Memory B cell (primary cell): ENCODE measurements at regions not wholly inside any gene's neighbourhood (a gene's known extent, or its start where the extent isn't known, plus 50 kb on each side); places are given as distances from the start of the nearest gene placed in this dataset.

Experiments
- ATAC-seq: fragments of 150-1000 bp; cut with Tn5 transposase; 2 replicates; pipeline ENCODE4 v1.10.0; 2021; ENCODE audit warnings: low read depth, mild to moderate bottlenecking, moderate library complexity
- DNase-seq, 2 donors: peaks; one replicate each; pipeline ENCODE4 v3.0.0; 2022; ENCODE audit warnings: low spot score in 2 of 2
- H3K27ac Mint-ChIP-seq: one replicate; pipeline ENCODE4 v1.8.0; 2022; ENCODE audit warnings: mild to moderate bottlenecking, moderate library complexity, mixed read lengths
- H3K27me3 Mint-ChIP-seq: one replicate; pipeline ENCODE4 v1.8.0; 2022; ENCODE audit warnings: mixed read lengths
- H3K36me3 Mint-ChIP-seq: one replicate; pipeline ENCODE4 v1.8.0; 2022; ENCODE audit warnings: mild to moderate bottlenecking, mixed read lengths
- H3K4me1 Mint-ChIP-seq: one replicate; pipeline ENCODE4 v1.8.0; 2022; ENCODE audit warnings: mixed read lengths
- H3K4me3 Mint-ChIP-seq: one replicate; pipeline ENCODE4 v1.8.0; 2022; ENCODE audit warnings: mild to moderate bottlenecking, moderate library complexity, mixed read lengths
- H3K9me3 Mint-ChIP-seq: one replicate; pipeline ENCODE4 v1.8.0; 2022; ENCODE audit warnings: mixed read lengths

DNA sequence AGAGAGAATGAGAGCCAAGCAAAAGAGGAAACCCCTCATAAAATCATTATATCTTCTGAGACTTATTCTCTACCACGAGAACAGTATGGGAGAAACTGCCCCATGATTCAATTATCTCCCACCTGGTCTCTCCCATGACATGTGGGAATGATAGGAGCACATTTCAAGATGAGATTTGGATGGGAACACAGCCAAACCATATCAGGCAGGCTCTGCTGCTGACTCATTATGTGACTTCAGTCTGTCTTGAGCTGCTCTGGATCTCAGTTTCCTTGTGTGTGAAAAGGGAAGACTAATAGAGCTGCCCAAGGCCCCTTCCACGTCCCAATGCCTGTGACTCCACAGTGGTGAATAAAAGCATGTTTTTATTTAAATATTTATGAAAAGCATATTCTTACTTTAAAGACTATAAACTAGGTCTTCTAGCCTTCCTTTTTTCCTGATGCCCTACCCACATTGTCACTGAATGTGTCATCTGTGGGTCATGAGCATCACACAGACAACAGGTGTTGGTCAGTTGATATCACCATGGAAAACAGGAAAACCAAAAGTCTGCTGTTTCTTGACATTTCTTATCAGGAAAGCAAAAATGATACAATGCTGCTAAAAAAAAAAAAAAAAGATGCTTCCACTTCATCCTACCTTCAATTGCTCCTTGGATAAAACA, 96.0 kb upstream of the PPP2R3A start:
- Mint-ChIP-seq H3K4me3 (no peak overlapping the region), H3K27ac (no peak overlapping the region), H3K4me1 (no peaks in the 10 kb centered on the region), H3K9me3 (peaks cover 14% of the 10 kb centered on the region), H3K27me3 (no peaks in the 10 kb centered on the region), H3K36me3 (no peaks in the 10 kb centered on the region)
- ATAC-seq, result no peak
- no peak for DNase-seq

DNA sequence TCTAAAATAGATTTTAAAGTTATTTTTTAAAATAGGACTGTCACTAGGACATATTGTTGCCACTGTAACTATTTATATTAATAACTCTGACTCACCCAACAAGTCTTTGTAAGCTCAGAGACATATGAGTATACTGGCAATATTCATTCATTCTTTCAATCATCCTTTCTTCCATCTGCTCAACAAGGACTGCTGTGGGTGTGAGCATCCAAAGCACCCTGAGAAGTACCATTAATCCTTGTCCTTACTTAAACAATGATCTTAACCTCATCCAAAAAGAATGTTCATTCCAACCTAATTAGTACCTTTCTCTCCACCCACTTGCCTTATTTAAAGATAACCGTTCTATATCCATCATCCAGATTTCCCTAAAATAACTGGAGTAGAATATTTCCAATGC, 94.2 kb upstream of the PPP2R3A start:
- Mint-ChIP-seq H3K4me3 (no peak overlapping the region), H3K27ac (no peak overlapping the region), H3K4me1 (no peaks in the 10 kb centered on the region), H3K36me3 (no peaks in the 10 kb centered on the region), H3K27me3 (no peaks in the 10 kb centered on the region), H3K9me3 (peaks cover 14% of the 10 kb centered on the region)
- no peak for DNase-seq
- no peak for ATAC-seq

DNA sequence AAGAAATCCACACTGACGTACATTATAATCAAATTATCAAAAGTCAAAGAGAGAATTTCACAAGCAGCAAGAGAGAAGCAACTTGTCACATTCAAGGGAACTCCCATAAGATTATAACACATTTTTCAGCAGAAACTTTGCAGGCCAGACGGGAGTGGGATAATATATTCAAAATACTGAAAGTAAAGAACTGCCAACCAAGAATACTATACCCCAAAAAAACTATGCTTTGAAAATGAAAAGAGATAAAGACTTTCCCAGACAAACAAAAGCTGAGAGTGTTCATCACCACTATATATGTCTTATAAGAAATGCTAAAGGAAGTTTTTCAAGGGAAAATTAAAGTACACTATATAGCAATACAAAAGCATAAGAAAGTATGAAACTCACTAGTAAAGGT, 91.5 kb upstream of the PPP2R3A start:
- Mint-ChIP-seq H3K4me3 (no peak overlapping the region), H3K9me3 (peaks cover 12% of the 10 kb centered on the region), H3K36me3 (no peaks in the 10 kb centered on the region), H3K4me1 (no peaks in the 10 kb centered on the region), H3K27ac (no peak overlapping the region), H3K27me3 (no peaks in the 10 kb centered on the region)
- ATAC-seq, result no peak
- no peak for DNase-seq

DNA sequence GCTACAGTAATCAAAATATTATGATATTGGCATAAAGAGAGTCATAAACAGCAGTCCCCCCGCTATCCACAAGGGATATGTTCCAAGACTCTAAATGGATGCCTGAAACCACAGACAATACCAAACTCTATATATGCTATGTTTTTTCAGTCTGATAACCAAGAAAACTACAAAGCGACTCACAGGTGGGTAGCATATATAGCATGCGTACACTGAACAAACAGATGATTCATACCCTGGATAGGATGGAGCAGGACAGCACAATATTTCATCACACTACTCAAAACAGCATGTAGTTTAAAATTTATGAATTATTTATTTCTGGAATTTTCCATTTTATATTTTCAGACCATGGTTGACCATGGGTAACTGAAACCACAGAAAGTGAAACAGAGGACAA, 87.0 kb upstream of the PPP2R3A start:
- Mint-ChIP-seq H3K27ac (no peak overlapping the region), H3K9me3 (peaks cover 5% of the 10 kb centered on the region), H3K27me3 (no peaks in the 10 kb centered on the region), H3K4me3 (no peak overlapping the region), H3K4me1 (no peaks in the 10 kb centered on the region), H3K36me3 (no peaks in the 10 kb centered on the region)
- no peak for DNase-seq
- no peak for ATAC-seq

DNA sequence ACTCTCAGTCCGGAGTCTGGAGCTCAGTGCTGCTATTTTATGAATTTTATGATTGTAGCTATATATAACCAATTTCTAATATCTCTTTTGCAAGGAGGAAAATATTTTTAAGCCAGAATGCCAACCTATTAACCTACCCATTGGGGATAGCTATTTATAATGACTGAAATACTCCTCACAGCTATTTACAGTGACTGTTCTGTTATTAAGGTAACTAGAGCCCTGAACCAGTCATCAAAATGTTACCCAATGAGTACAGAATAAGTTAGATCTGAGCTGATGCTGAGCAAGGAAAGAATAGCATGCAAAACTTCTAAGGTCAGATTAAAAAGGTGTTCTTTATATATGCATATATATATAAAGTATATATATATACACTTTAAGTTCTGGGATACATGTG, 79.6 kb upstream of the PPP2R3A start:
- ATAC-seq (no peak), DNase-seq (no peak)
- Mint-ChIP-seq H3K4me1 (no peaks in the 10 kb centered on the region), H3K36me3 (no peaks in the 10 kb centered on the region), H3K9me3 (no peaks in the 10 kb centered on the region), H3K27ac (no peak overlapping the region), H3K27me3 (peaks cover 5% of the 10 kb centered on the region), H3K4me3 (no peak overlapping the region)

DNA sequence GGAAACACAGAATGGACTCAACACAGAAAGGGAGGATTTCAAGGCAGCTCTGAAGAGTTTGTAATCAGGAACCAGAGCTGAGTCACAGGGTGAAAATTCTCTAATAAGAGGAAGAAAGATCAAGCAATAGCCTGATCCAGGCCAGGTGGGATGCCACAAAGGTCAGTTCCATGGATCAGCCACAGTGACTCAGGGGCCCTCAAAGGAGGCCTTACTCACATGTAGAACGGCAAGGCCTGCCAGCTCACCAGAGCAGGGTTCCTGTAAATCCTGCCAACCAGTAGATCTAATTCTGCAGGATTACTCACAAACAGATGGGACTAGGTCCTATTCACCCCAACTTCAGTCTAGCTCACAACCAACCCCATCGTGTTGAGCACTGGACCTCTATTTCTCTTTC, 78.3 kb upstream of the PPP2R3A start:
- H3K9me3 Mint-ChIP-seq, result no peaks in the 10 kb centered on the region
- H3K4me1 Mint-ChIP-seq, result no peaks in the 10 kb centered on the region
- no peak for DNase-seq
- H3K36me3 Mint-ChIP-seq, result no peaks in the 10 kb centered on the region
- no peak for ATAC-seq
- no peak overlapping the region for H3K4me3 Mint-ChIP-seq
- H3K27ac Mint-ChIP-seq, result no peak overlapping the region
- H3K27me3 Mint-ChIP-seq, result peaks cover 5% of the 10 kb centered on the region

DNA sequence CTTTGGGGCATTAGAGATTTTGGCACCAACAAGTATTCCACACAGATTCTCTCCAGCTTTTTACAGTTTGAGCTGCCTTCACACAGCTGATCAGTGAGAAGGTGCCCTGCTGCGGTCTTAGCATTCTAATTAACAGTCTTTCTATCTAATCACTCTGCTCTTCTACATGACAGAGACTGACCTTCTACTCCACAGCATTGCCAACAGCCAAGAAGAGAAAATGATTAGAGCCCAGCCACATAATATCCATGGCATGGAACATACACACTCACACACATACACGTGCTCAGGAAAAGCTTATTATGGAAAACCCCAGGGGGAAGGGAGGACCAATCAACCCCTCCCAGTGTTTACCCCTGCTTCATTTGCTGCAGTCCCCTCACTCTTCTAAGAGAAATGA, 76.1 kb upstream of the PPP2R3A start:
- Mint-ChIP-seq H3K27me3 (peaks cover 7% of the 10 kb centered on the region), H3K27ac (no peak overlapping the region), H3K9me3 (no peaks in the 10 kb centered on the region), H3K36me3 (no peaks in the 10 kb centered on the region), H3K4me1 (no peaks in the 10 kb centered on the region), H3K4me3 (no peak overlapping the region)
- no peak for DNase-seq
- ATAC-seq, result no peak

DNA sequence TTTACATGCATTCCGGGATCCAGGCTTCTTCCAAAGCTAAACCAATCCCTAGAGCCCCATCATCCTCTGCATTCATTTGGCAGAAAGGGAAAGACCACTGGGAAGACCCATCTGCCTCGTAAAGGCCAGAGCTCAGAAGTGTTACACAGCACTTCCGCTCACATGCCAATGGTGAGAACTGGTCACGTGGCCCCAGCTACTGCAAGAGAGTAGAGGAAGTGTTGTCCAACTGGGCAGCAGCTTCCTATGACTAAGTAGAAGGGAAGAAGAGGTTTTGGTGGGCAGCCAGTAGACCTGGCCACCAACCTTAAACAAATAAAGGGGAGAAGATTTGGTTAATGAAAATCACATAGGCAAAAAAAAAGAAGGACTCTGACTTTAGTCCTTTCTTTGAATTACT, 74.4 kb upstream of the PPP2R3A start:
- DNase-seq (no peak), ATAC-seq (no peak)
- Mint-ChIP-seq H3K4me1 (no peaks in the 10 kb centered on the region), H3K27ac (no peak overlapping the region), H3K27me3 (peaks cover 8% of the 10 kb centered on the region), H3K9me3 (no peaks in the 10 kb centered on the region), H3K4me3 (no peak overlapping the region), H3K36me3 (no peaks in the 10 kb centered on the region)

DNA sequence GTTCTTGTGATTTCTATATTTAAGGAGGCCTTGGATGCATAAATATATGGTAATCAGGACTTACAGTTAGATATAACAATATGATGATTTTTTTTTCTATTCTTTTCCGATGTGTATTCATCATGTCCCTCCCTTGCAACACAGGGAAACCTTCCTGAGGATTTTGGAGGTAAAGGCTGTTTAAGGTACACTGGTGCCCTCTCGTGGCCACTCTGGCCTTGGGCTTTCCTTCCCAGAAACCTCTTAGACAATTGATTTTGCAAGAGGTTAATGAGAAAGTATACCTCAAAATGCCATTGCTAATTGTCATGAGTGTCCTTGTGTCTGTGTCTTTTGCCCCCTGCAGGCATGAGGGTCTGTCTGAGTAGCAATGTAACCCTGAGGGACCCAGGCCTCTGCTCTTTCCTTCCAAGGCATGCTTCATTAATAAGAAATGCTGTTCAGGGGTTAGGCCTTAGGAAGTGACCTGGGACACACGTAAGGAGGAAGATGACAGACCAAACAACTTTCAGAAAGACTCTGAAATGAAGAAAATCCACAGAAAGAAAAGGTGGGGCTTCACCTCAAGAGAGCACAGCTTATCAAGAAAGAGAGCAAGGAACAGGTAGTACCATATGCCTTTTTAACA, 70.3 kb upstream of the PPP2R3A start:
- no peaks in the 10 kb centered on the region for H3K9me3 Mint-ChIP-seq
- ATAC-seq, result no peak
- no peak overlapping the region for H3K4me3 Mint-ChIP-seq

DNA sequence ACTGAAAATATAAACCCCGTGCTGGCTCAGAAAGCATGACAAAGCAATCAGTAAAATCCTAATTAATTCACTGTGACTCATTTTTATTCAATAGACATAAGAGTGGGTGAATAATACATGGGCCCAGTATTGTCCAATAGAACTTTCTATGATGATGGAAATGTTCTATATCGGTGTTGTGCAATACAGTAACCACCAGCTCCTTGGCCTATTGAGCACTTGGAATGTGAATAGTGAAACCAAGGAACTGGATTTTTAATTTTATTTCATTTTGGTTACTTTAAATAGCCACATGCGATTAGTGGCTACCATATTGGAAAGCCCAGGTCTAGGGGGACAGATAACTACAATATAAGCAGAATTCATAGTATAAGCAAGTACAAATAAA, 69.8 kb upstream of the PPP2R3A start:
- Mint-ChIP-seq H3K4me3 (no peak overlapping the region), H3K4me1 (no peaks in the 10 kb centered on the region), H3K27ac (no peak overlapping the region), H3K27me3 (peaks cover 6% of the 10 kb centered on the region), H3K9me3 (no peaks in the 10 kb centered on the region), H3K36me3 (no peaks in the 10 kb centered on the region)
- ATAC-seq (no peak), DNase-seq (no peak)

More for the DNA sequence above, 70.3 kb upstream of the PPP2R3A start:
- no peak overlapping the region for H3K27ac Mint-ChIP-seq
- peak; percentile 29 to 31 for DNase-seq
- no peaks in the 10 kb centered on the region for H3K4me1 Mint-ChIP-seq
- no peaks in the 10 kb centered on the region for H3K36me3 Mint-ChIP-seq
- peaks cover 6% of the 10 kb centered on the region for H3K27me3 Mint-ChIP-seq

DNA sequence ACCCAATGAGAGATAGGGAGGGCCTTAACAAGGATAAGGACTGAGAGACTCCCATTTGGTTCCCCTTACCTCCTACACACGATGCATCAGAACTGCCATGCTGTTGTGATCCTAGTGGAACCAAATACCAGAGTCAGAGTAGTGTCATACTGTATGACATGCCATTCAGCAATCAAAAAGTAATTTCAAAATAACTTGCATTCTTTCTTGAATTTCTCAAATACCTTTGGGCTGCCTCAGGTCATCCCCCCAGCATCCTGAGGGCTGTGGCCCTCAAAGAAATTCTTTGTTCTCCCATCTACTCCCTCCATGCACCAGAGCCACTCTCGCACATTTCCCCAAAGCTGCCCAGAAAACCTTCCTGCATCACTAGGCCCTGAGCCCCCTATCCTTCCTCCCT, 68.9 kb upstream of the PPP2R3A start:
- peaks cover 8% of the 10 kb centered on the region for H3K27me3 Mint-ChIP-seq

DNA sequence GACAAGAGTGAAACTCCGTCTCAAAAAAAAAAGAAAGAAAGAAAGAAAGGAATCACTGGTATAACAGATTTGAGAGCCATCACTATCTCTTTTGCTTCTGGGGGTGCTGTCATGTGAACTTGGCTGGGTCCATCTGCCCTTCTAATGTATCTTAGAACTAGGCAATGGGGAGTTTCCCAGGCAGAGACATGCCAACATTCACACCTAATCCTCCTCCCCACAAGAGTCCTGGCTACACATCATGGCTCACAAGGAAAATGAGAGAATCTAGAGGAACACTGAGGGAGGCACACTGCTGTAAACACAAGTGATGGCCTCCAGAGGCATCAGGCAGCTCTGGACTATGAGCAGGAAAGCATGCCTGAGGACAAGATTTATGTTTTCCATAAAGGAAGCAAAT, 67.8 kb upstream of the PPP2R3A start:
- DNase-seq (no peak), ATAC-seq (no peak)
- no peaks in the 10 kb centered on the region for H3K36me3 Mint-ChIP-seq
- peaks cover 8% of the 10 kb centered on the region for H3K27me3 Mint-ChIP-seq
- no peak overlapping the region for H3K4me3 Mint-ChIP-seq
- H3K4me1 Mint-ChIP-seq, result no peaks in the 10 kb centered on the region
- H3K27ac Mint-ChIP-seq, result no peak overlapping the region
- H3K9me3 Mint-ChIP-seq, result no peaks in the 10 kb centered on the region

More for the DNA sequence above, 68.9 kb upstream of the PPP2R3A start:
- H3K9me3 Mint-ChIP-seq, result no peaks in the 10 kb centered on the region
- DNase-seq (no peak), ATAC-seq (no peak)
- no peak overlapping the region for H3K4me3 Mint-ChIP-seq
- no peaks in the 10 kb centered on the region for H3K4me1 Mint-ChIP-seq
- H3K36me3 Mint-ChIP-seq, result no peaks in the 10 kb centered on the region
- H3K27ac Mint-ChIP-seq, result no peak overlapping the region

DNA sequence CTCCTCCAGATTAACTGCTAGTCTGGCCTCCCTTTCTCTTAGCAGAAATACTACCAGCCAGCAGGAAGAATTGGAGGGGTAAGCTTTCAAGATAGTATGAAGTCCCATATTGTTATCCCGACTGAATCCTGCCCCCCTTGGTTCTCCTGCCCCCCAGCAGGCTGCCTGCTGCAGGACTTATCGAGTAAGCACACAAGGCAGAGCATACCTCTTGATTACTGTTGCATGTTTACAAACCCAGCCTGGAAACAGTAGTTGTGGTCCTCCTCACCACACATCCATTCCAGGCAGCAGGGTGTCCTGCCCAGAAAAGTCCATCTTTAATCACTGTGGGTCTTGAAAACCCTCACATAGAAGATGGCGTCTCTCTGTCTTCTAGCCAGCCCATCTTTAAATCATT, 66.8 kb upstream of the PPP2R3A start:
- H3K9me3 Mint-ChIP-seq, result no peaks in the 10 kb centered on the region
- DNase-seq, result no peak
- H3K36me3 Mint-ChIP-seq, result no peaks in the 10 kb centered on the region
- no peak overlapping the region for H3K4me3 Mint-ChIP-seq
- ATAC-seq, result no peak
- no peaks in the 10 kb centered on the region for H3K4me1 Mint-ChIP-seq
- H3K27ac Mint-ChIP-seq, result no peak overlapping the region
- H3K27me3 Mint-ChIP-seq, result peaks cover 6% of the 10 kb centered on the region

DNA sequence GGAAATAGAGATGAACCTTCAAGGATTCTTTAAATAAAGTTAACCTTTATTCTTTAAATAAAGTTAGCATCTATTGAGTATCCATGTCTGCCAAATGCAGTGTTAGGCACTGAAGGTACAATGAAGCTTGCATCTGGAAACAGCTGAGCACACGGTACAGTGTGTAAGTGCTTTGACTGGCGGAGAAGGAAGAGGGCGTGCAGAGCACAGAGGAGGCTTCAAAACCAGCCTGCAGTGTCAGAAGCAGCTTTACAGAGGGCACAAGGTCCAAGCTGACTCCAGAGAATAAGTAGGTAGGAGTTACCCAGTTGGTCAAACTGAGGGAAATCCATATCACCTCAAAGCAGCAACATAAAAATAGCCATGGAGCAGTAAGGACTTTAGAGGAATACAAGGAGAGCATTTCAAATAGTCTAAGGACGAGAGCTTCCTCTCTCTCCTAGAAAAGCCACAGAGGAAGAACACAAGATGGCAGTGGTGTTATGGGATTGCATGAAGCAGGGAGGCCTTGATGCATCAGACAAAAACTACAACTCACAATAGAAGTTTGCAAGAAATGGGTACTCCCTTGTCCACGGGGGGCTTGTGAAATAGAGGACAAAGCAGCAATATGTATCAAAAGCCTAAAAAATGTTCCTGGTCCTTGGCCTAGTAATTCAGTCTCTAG, 60.3 kb upstream of the PPP2R3A start:
- Mint-ChIP-seq H3K36me3 (no peaks in the 10 kb centered on the region), H3K4me3 (no peak overlapping the region), H3K27me3 (peaks cover 4% of the 10 kb centered on the region), H3K27ac (no peak overlapping the region), H3K9me3 (no peaks in the 10 kb centered on the region), H3K4me1 (no peaks in the 10 kb centered on the region)
- DNase-seq (no peak), ATAC-seq (no peak)
